ENCODE measurements at regions not wholly inside any gene's neighbourhood (a gene's known extent, or its start where the extent isn't known, plus 50 kb on each side); places are given as distances from the start of the nearest gene placed in this dataset.

DNA sequence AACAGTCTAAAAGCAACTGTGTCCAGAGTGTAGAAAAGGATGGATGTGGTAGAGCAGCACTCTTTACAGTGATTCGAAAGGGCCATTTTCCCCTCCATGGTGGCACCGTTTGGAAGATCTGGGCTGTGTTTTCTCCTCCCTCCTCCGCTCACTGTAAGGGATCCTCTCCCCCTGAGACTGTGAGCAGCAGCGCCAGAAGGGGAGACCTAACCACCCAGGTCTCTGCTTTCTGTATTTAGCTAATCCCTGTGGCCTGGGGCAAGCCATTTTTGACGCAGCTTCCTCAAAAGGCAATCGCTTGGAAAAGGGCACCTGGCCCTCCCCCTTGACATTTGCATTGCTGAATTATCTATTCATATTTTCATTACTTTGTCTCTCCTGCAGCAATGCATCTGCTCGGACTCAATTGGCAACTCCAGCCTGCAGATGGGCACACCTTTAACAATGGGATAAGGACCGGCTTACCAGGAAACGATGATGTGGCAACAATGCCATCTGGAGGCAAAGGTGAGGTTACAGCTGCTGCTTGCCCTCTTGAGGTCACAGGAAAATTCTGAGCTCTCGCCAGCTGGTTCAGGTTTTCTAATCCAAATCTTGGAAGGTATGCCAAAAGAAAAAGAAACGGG lies 244.3 kb upstream of the WWC1 start:
- DNase-seq = peak; percentile 31

DNA sequence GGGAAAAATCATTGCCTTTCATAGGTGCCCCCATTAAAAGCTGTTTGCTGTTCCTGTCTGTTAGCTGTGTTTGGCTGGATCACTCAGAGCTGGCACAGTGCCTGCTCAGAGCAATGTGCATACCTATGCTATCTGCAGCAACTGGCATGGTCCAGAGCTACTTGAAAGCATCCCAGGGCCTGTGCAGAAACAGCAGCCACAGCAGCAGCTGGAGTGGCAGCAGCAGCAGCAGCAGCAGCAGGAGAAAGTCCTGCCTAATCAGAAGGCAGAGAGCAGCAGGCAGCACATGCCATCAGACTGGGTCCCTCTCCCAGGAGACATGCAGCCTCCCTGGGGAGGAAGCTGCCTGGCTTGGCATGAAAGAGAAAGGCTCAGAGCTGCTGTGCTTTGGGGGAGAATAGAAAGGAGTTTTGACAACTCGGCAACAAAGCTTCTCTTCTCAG lies 243.8 kb upstream of the WWC1 start:
- no peak for DNase-seq

DNA sequence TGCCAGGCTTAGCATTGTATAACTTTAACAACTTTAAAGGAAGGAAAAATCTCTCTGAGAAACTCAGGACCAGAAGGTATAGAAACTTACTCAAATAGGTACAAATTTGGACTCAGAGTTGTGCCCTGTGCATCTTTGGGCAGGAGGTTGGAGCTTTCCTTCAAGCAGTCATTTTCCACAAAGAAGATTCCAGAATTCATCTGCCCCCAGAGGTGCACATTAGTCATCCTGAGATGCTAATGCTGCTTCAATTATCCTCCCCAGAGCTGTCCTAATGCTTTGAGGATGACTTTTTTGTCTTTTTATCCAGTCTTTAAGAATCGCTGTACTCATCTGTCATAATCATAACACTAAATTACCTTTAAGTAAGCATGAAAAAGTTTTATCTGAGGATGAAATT lies 243.0 kb upstream of the WWC1 start:
- no peak for DNase-seq

DNA sequence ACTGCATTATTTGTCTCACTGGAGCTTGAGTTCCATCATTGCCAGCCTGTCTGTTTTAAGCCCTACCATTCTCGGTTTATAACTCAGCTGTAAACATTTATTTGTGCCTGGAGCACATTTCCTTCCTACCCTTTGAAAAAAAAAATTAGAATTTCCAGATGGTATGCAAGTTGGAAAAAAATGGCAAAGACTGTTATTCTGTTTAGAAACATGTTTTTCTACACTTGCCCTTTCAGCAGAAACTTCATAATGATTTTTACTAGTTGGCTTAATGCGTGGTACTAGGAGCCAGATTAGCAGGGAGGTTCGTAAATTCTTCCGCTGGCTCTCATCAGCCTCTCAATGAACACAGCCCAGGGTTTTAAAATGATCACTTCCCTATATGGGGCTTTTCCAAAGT lies 238.8 kb upstream of the WWC1 start:
- no peak for DNase-seq

DNA sequence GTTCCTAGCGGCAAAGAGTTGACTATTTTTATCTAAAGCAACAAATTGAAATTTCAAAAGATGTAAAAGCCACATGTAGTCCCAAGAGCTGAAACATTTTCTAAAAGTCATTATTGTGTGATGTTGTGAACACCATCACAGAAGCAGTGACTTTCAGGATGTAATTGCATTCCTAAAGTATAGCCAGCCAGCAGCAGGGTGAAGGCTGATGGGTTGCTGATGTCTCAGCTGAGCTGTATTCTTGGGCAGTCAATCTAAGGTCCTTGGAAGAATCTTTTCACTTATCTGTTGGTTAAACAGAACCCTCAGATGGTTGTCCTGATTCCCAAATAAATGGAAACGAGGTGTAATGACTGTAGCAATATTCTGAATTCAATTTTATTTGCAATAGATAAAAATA lies 237.4 kb upstream of the WWC1 start:
- DNase-seq = no peak

DNA sequence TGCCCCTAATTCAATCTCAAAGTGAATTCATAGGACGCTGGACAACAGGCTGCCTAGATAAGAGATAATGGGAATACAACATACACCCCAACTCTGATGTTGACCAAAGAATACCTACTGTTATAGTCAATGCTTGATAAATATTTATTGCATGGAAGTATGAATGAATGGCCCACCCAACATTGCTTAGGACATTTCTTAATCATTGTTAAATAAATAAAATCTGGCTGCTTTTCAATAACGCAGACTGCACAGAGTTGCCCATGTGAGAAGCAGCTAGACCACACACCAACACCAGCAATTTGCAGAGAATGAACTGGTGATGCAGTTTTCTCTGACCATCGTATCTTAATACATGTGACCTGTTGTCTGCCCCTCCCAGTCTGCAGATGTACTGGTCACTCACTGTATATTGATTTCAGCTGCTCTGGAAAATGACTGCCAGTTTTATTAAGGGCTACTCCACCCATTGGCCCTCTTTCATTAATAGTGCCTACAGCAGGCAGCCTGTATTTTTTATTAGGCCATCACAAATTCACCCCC lies 236.2 kb upstream of the WWC1 start:
- DNase-seq = no peak

DNA sequence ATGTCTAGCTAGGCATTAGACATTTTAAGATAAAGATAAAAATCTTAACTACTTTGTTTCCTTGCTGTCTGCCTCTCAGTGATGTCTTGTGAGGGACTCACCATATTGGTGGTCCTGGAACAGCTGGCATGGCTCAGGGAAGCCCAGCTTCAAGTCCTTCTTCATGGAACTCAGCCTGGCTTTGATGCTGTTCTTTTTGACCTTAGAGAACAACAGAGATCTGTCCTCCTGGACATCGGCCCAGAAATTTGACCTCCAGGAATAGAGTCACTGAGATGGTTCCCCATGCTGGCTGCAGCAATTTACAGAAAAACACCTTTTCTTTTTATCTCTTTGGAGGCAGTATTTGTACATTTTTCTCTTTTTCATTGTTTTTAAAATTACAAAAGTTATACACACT lies 235.5 kb upstream of the WWC1 start:
- no peak for DNase-seq

DNA sequence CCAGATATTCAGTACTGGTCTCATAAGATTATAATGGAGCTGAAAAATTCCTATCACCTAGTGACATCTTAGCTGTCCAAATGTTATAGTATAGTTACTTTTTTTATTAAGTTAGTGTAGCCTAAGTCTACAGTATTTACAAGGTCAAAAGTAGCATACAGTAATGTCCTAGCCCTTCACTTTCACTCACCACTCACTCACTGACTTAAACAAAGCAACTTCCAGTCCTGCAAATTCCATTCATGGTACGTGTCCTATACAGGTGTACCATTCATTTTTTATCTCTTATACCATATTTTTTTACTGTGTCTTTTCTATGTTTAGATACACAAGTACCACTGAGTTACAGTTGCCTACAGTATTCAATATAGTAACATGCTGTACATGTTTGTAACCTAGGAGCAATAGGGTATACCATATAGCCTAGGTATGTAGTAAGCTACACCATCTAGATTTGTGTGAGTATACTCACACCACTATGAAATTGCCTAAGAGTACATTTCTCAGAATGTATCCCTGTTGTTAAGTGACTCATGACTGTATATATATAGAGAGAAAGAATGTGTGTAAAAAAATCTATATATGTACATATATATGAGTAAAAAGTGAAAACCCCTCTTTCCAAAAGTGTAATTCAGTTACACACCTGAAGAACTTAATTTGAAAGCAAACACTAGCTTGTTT lies 234.8 kb upstream of the WWC1 start:
- DNase-seq = no peak

DNA sequence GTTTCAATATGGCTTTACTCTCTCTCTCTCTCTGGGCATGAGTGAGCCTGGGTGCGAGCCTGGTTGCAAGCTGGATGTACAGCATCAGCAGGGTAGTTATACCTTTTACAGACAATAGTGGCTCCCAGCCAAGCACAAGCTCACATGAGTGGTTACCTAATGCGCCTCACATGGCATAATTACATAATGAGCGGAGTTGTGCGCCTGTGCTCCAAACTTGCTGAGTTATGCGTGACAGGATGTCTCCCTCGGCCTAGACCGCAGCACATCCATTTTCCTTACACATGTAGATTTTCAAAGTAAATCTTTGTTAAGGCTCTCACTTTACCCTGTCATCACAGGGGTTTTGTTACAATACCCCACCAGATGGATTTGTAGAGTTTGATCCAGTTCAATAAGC lies 233.5 kb upstream of the WWC1 start:
- DNase-seq = no peak

DNA sequence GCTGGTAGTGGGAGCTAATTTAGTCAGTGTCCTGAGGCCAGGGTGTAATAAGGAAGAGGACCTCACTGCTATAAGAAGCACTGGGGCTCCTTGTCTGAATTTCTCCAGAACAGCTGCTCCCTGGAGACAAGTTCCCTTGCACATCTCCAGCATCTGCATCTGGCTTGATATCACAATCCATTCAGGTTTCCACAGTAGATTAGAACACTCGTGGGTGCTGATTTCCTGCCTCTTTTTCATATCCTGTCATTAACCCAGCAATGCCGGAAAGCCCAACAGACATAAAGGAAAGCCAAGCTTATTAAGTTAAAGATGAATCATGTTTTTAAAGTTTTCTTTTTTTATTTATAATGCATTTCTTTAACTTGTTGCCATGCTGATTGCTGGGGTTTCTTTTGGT lies 232.3 kb upstream of the WWC1 start:
- no peak for DNase-seq

DNA sequence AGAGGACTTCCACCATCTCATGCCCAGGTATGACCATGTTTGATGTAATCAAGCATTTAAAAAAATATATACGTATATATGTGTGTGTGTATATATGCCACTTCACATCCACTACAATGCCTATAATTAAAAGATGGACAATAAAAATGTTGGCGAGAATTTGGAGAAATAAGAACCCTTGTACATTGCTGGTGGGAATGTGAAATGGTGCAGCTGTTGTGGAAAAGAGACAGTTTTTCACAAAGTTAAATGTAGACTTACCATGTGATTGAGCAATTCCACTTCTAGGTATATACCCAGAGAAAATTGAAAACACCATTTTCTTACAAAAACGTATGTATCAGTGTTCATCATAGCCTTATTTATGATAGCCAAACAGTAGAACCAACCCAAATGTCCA lies 229.2 kb upstream of the WWC1 start:
- DNase-seq = no peak

DNA sequence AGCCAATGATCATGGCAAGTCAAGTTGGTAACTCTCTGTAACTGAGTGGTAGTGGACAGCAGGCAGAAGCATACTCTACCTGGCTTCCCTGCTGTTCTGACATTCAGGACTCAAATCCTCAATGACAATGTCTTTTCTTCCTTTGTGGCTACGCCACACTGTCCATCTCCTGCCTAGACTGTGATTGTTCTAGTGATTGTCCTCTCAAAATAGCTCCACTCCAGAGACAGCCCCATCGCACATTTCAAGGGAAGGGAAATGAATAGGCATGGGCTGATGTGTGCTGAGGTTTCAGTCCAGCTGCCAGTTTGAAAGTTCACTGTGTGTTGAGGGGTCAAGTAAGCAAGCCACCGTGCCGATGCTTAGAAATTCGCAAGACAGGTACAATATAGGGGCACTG lies 227.0 kb upstream of the WWC1 start:
- no peak for DNase-seq

DNA sequence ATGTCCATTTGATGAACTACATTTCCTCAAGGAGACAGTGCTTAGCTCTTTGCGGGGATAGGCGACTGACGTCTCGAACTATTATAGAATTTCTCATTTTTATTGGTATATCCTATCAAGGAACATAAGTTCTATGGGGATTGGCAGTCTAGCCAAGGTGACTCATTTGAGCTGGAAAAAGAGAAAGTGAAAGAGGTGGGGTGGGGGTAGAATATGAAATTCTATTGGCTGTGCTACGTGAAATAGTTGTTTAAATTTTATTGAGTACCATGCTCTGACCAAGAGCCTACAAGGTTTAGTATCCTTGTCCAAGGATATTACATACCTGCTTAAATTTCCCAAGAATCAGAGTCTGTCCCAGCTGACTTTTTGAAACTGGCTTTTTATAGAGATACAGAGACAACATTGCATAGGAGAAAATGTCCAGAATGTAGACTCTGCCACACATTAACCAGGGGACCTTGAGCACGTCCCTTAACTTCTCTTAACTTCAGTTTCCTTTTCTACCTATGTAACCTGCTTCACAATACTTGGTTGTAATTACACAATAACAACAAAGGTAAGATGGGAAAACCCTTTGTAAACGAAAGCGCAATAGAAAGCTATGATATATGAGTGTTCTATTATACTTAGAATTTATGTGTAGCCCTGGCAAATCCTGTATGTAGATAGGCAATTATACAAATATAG lies 226.4 kb upstream of the WWC1 start:
- DNase-seq = no peak

DNA sequence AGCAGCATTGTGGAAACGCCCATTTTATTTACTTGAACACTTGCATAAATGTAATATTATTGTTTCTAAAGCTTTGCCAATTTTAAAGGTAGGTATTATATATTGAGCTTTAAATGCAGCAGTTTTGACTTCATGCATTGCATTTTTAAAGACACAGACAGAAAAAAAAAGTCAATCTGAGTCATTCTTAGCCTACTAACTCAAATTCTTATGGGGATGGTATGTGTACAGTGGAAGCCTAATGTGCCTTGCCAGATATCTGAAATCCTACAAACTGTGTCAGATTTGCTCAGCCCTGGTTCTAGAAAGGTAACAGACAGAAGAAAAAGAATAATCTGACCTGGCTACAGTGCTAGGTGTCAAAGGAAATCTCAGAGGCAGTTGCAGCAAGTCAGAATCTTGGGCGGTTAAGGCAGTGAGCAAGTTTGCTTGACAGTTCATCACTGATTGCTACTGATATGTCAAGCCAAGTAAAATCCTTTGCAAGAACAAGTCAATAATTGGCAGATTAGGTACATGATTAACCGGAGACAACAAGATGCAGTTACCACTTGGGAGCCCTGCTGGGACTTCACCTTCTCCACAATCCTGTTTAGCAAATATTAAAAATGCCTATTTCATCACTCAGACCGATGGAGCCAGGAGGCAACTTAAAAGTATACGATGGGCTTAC lies 224.8 kb upstream of the WWC1 start:
- DNase-seq = no peak

DNA sequence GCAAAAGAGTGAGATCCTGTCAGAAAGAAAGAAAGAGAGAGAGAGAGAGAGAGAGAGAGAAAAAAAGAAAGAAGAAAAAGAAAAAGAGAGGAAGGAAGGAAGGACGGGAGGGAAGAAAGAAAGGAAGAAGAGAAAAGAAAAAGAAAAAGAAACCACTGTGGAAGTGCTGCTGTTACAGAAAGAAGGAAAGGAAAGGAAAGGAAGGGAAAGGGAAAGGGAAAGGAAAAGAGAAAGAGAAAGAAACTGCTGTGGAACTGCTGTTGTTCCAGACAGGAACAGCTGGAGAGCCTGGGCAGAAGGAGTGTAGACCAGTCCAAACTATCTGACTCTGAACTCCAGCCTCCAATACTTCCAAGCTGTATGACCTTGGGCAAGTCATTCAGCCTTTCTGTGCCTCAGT lies 220.7 kb upstream of the WWC1 start:
- DNase-seq = no peak

DNA sequence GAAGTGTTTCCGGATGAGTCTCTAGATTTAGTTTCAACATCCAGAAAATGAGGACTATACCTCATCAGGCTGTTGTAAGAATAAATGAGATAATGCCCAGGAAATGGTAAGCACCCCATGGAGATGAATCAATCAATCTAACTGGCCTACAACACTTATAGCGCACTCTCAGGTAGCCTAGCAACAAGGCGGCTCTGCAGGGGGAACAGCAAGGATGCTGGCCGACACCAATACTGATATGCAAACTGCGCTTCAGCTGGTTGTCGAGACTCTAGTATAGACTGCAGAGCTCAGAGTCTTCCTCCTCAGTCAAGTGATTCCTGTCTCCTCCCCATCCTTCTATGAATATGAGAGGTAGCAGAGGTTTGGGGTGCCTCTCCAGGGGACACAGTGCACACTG lies 218.8 kb upstream of the WWC1 start:
- no peak for DNase-seq

DNA sequence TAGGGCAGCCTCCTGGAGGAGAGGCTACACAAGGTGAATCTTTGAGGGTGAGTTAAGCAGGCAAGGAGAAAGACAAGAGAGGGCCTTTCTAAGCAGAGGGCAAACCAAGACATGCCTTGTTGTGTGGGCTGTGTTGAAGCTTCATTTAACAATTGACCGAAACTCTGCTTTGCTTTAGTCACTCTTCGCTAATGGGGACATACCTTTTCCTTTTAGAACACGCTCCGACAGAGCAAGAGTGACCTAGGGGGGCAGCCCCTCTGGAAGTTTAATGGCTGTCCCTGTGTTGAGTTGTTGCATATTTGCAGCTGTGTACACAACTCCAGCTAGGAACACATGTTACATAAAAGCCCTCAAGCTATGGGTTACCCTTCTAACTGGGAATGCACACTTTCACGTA lies 218.1 kb upstream of the WWC1 start:
- no peak for DNase-seq

DNA sequence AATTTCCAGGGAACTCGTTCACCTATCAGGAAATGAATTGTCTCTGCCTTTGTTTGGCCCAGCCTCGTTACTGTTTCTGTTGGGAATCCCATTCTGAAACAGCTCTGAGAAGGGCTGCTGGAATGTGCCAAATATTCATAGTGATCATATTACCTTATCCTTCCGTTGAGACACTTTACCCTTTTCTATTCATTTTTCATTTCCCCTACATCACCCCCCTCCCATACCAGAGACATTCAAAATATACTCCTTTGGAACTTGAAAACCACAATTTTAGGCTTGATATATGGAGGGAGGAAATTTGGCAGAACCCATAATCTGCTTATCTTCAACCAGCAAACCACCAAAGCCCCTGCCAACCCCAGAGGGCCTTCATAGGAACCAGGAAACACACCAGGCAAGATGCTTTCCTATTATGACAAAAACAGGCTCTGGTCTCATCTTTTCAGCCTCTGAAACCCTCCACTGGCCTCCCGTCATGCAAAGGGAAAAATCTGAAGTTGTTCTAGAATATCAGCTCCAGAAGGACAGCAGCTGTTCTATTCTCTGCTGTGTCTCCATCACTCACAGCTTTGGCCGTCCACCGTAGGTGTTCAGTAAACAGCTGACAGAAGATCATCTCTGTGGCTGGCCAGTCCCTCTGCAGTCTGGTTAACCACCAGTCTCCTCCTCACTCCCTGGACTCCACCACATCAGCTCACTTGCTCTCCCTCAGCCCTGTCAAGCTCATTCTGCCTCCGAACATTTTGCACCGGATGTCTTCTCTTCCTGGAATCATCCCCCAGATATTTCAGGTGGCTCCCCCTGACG lies 217.2 kb upstream of the WWC1 start:
- DNase-seq = peak; percentile 24

DNA sequence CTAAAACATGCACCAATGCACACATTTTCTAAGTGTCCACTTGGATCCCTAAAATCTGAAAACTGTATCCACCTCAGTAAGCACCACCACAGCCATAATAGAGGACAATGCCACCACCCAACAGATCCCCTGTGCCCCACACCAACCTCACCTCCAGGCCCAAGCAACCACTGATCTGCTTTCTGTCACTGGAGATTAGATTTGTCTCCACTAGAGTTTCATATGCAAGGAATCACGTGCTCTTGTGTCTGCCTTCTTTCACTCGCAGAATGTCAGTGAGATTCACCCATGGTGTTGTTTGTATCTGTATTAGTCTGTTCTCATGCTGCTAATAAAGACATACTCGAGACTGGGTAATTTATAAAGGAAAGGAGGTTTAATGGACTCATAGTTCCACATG lies 216.1 kb upstream of the WWC1 start:
- no peak for DNase-seq

DNA sequence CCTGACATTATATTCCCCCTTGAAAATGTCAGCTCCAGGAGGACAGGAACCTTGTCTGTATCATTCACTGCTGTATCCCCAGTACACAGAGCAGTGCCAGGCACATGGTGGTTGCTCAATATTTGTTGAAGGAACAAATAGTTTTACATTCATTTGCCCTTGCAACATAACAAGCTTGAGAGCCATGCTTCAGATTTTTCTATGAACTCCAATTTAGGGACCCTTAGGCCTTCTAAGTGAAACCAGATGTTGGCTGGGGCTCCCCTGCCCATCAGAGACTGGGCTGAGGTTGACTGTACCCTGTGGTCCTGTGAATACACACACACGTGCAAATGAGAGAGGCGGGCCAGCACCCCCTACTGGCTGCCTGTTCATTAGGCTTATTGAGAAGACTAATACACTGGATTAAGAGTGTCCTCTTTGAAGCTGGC lies 214.9 kb upstream of the WWC1 start:
- DNase-seq = no peak

DNA sequence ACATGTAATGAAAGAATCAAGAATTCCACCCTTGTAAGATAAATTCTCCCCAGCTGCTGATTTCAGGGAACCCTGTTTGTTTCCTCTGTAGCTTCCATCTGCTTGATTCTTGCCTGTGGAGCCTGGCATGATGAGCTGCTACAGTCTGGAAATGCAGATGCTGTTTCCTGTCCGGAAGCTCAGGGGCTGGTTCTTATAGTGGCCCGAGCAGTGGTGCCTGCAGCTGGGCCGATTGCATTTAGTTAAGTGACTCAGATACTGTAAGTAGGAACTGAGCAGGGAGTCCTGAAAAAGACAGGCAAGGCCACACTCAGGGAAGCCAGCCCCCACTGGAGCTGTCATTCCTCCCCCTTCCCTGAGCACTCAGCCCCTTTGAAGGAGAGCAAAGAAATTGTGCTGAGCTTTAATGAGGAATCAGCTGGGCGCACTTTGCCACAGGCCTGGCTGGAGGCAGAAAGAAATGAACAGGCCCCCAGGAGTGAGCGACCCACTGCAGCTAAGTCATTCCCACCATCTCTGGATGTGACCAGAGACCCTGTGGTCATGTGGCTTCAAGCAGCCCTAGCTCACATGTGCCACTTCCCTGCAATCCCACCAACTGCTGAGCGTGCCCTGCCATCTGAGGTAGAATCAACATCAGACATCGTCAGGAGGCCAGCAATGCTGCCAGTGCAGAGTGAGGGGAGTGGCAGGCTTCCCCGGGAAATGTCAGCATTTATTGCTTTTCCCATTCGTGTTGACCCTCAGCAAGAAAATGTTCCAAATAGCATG lies 206.0 kb upstream of the WWC1 start:
- no peak for DNase-seq

DNA sequence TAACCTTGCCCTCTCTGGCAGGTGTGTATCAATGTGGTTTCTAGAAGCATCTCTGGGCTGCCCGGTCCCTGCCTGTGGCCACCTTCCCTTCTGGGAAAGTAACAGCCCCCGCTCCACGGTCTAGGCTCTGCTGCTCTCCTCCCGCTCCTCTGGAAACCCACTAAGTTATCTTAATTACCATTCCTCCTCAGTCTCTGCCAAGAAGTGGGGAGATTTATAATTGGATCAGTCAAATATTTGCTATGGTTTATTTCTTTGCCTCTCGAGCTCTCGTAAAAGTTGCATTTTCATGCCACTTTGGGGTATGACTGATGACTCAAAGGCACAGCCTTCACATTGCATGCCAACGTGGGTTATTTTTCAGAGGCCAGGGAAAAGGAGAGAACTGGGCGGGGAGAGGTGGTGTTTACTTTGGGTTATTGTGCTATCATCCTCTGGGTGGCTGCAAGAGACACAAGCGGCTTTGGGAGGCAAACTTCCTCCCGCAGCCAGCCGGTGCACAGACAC lies 205.3 kb upstream of the WWC1 start:
- no peak for DNase-seq

Measured in right hindlimb (tissue), 1 donor.